GM12874 (cell line): ENCODE measurements at regions not wholly inside any gene's neighbourhood (a gene's known extent, or its start where the extent isn't known, plus 50 kb on each side); places are given as distances from the start of the nearest gene placed in this dataset.

Experiments used
- TF ChIP-seq, protein P1 (sequence below): IDR thresholded peaks from 2 replicates; pipeline ENCODE4 v1.5.1; 2011; ENCODE audit warnings: low read depth, mild to moderate bottlenecking, control low read depth, low read length, moderate library complexity; ENCODE audit not compliant: insufficient read depth

DNA sequence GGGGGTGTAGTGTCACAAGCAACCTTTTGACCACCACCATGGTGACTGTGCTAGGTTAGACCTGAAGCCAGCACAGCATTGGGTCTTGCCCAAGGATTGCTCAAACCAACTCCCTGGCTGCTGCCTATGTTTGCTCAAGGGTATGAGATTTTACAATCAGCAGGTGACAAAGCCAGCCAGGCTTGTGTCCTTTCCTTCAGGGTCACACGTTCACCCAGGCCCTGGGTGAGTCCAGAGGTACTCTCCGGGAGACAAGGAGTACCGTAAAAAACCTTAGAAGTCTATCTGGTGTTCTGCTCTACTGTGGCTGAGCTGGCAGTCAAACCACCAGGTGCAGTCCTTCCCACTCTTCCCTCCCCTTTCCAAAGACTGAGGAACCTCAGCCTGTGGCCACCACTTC, 238.9 kb upstream of the MIS18BP1 start:
- TF ChIP-seq, protein P1, sequence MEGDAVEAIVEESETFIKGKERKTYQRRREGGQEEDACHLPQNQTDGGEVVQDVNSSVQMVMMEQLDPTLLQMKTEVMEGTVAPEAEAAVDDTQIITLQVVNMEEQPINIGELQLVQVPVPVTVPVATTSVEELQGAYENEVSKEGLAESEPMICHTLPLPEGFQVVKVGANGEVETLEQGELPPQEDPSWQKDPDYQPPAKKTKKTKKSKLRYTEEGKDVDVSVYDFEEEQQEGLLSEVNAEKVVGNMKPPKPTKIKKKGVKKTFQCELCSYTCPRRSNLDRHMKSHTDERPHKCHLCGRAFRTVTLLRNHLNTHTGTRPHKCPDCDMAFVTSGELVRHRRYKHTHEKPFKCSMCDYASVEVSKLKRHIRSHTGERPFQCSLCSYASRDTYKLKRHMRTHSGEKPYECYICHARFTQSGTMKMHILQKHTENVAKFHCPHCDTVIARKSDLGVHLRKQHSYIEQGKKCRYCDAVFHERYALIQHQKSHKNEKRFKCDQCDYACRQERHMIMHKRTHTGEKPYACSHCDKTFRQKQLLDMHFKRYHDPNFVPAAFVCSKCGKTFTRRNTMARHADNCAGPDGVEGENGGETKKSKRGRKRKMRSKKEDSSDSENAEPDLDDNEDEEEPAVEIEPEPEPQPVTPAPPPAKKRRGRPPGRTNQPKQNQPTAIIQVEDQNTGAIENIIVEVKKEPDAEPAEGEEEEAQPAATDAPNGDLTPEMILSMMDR: no peak

DNA sequence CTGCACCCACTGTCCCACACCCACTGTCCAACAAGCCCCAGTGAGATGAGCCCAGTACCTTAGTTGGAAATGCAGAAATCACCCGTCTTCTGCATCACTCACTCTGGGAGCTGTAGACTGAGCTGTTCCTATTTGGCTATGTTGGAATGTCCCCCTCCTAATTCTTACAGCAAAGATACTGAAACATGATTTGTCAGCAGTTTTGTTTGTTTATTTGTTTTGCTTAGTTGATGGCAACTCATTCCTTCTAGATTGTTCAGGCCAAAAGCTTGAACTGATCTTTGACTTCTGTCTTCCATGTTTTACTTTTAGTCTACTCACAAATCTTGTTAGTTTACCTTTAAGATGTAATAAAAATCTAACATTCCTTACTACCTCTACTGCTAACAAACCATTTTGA, 233.6 kb upstream of the MIS18BP1 start:
- TF ChIP-seq, protein P1: no peak

DNA sequence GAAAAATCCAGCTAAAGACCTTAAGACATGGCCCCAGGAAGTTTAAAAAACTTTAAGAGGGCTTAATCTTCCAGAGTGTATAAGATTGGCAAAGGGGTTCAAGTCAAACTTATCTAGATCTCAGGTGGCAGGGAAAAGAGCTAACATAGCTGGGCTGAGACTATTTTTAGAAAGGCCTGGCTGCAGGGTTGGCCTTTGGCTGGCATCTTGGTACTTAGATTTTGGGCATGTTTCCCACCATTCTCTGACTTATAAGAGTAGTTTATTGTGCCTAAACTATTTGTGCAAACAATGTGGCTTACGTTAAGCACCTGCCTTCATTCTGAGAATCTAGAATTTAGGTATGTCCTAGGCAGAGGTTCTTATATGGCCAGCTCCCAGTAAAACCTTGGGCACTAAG, 214.0 kb upstream of the MIS18BP1 start:
- TF ChIP-seq, protein P1: no peak

DNA sequence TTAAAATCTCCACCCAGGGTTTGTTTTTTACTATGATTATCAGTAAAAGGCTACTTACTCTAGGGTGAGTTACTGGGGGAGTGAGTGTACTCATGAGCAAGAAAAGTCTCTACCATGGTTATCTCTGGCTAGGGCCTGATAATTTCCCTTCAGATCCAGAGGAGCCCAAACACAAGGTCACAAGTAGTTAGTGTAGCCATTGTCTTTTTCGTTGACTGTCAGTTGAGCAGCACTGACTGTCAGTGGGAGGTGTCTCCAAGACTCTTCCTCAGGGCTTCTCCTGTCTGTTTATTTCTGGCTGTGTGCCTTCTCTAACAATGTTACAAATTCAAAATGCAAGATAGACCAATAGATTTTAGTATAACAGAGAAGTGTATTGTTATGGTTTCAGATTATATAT, 181.2 kb upstream of the MIS18BP1 start:
- TF ChIP-seq, protein P1: no peak

DNA sequence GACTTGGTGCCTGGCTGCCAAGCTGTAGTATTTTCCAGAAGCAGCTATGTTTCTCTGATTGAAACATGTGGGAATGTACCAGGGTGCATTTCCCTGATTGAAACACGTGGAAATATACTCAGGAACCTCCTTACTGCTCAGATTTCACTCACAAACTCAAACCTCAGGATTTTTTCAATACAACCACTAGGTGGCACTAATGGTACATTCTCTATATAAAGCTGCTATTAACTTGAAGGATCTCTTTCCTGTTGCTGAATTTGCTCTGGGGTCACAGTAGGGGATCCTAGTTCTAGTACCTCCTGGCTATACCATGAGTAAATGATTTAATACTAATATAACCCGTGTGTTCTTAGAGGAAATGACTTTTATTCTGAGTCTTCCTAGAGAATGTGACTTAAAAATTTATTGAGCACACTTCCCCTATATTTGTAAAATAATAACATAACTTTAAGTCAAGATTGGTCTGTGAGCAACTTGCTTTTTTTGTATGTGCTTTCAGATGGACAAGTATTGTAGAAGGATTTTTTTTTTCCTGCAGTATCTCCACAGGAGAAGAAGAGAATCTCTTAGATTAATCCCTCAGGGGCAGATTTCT, 173.8 kb upstream of the MIS18BP1 start:
- TF ChIP-seq, protein P1: peak; percentile 44; the same call in 1 of the 2 replicates

DNA sequence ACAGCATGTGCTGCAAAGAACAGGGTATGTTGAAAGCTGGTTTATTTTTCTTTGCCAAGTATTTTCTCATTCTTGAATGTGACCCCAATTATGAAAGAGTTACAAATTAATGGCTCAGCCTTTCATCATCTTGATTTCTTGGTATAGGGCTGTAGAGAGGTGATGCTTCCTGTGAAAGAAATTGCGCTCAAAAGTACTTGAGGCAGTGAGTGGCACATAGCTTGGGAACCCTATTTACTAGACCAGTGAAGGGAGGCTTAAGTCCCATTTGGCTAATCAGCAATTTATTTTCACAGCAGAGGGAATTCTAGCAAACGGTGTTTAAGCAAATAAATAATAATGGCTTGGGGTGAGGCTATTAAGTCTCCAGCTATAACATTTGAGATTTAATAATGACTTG, 153.9 kb upstream of the MIS18BP1 start:
- TF ChIP-seq, protein P1: no peak

DNA sequence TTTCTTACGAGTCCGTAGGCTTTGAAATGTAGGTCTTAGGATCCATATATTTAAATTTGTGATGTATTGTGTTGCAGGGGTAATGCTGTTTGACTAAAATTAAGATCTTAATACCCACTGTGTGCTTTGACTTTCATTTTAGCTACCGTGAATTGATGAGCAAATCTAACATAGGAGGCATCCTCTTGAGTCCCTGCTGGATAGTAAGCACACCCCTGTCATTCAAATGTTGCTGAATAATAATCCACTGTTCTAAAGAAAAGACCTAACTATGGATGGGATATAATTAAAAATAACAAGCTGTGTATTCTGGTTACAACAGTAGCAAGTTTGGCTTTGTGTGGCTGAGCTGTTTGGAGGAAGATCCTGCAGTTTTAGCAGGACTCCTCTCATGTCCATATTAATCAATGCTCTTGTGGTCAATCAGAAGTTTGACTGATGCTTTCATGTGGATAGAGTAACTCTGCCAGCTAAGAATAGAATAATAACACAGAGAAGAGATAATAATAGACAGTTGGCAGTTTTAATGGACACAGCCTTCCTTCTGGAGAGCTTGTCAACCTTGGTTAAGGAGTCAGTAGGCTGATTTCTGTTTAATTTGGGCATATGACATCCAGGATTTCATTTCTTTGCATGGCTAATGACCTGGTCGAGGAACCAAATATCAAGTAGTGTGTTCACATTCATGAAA, 148.1 kb upstream of the MIS18BP1 start:
- TF ChIP-seq, protein P1: no peak
